HS-27A (cell line): ENCODE measurements at regions not wholly inside any gene's neighbourhood (a gene's known extent, or its start where the extent isn't known, plus 50 kb on each side); places are given as distances from the start of the nearest gene placed in this dataset.
"Not testable (repeated sequence)": the region's sequence is repeated elsewhere in the genome, so short reads cannot be mapped to it uniquely, and the experiment has no call there.

Source experiments
- DNase-seq: peaks from one replicate; pipeline ENCODE4 v3.0.0-alpha.2; 2012; ENCODE audit warnings: low read depth, missing footprints

- no peak for DNase-seq
Measured at GRCh38 chr1:76687307-76688175, 179.7 kb upstream of the ST6GALNAC5 start.

GRCh38 chr1:76690766-76691165 lies 176.5 kb upstream of the ST6GALNAC5 start:
- DNase-seq: no peak

- no peak for DNase-seq
Measured at GRCh38 chr1:76695535-76695934, 171.7 kb upstream of the ST6GALNAC5 start.

- DNase-seq: no peak
Measured at GRCh38 chr1:76697361-76697760, 169.9 kb upstream of the ST6GALNAC5 start.

- DNase-seq: not testable (repeated sequence)
Measured at GRCh38 chr1:76699646-76700045, 167.6 kb upstream of the ST6GALNAC5 start.

GRCh38 chr1:76700200-76700599 lies 167.1 kb upstream of the ST6GALNAC5 start:
- DNase-seq: not testable (repeated sequence)

GRCh38 chr1:76705560-76705959 lies 161.7 kb upstream of the ST6GALNAC5 start:
- no peak for DNase-seq

- DNase-seq: no peak
Measured at GRCh38 chr1:76713535-76713934, 153.7 kb upstream of the ST6GALNAC5 start.

- no peak for DNase-seq
Measured at GRCh38 chr1:76715474-76715873, 151.8 kb upstream of the ST6GALNAC5 start.

GRCh38 chr1:76723949-76724348 lies 143.3 kb upstream of the ST6GALNAC5 start:
- no peak for DNase-seq

- DNase-seq: no peak
Measured at GRCh38 chr1:76724816-76725215, 142.5 kb upstream of the ST6GALNAC5 start.

GRCh38 chr1:76725864-76726619 lies 141.2 kb upstream of the ST6GALNAC5 start:
- no peak for DNase-seq

- DNase-seq: no peak
Measured at GRCh38 chr1:76727520-76727919, 139.8 kb upstream of the ST6GALNAC5 start.

GRCh38 chr1:76729142-76729541 lies 138.1 kb upstream of the ST6GALNAC5 start:
- no peak for DNase-seq

- no peak for DNase-seq
Measured at GRCh38 chr1:76730027-76730426, 137.3 kb upstream of the ST6GALNAC5 start.

GRCh38 chr1:76738355-76738754 lies 128.9 kb upstream of the ST6GALNAC5 start:
- not testable (repeated sequence) for DNase-seq

- DNase-seq: not testable (repeated sequence)
Measured at GRCh38 chr1:76740956-76741355, 126.3 kb upstream of the ST6GALNAC5 start.

GRCh38 chr1:76744989-76745388 lies 122.3 kb upstream of the ST6GALNAC5 start:
- DNase-seq: no peak

GRCh38 chr1:76746206-76746605 lies 121.1 kb upstream of the ST6GALNAC5 start:
- no peak for DNase-seq

- no peak for DNase-seq
Measured at GRCh38 chr1:76754730-76755129, 112.5 kb upstream of the ST6GALNAC5 start.

GRCh38 chr1:76759171-76759860 lies 108.0 kb upstream of the ST6GALNAC5 start:
- DNase-seq: no peak

GRCh38 chr1:76759950-76760349 lies 107.3 kb upstream of the ST6GALNAC5 start:
- DNase-seq: peak; percentile 11

- DNase-seq: no peak
Measured at GRCh38 chr1:76763738-76764137, 103.5 kb upstream of the ST6GALNAC5 start.
